ENCODE measurements at regions not wholly inside any gene's neighbourhood (a gene's known extent, or its start where the extent isn't known, plus 50 kb on each side); places are given as distances from the start of the nearest gene placed in this dataset.
"Not testable (repeated sequence)": the region's sequence is repeated elsewhere in the genome, so short reads cannot be mapped to it uniquely, and the experiment has no call there.

DNA sequence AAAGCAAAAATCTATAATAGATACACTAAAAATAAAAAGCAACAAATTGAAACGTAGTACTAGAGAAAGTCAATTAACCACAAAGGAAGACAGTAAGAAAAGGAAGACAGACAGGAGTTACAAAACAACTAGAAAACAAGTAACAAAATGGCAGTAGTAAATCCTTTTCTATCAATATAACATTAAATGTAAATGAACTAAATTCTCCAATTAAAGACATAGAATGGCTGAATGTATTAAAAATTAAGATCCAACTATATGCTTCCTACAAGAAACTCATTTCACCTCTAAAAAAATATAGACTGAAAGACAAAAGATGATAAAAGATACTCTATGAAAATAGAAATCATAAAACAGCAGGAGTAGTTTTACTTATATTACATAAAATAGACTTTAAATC is 79.1 kb downstream of the CTH start:
- no peak for FAIRE-seq

- FAIRE-seq = no peak
These were observed 84.3 kb downstream of the CTH start for GRCh38 chr1:70495370-70495769.

DNA sequence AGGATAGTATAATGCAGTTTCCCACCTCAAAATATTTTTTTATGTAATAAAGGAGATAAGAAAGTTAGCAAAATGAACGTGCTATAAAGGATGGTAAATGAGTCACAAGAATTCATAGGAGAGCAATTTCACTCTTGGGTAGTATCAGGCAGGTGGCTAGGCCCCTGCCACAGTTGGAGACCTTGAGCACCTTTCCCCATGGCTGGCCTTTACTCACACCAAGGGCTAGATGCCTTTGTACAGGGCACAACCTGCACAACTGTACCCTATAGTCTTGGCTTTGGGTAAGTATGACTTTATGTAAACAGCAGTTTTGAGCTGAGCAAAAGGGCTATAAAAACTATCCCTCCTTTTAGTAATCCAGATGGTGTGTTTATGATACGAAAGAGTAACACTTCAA is 85.1 kb downstream of the CTH start:
- FAIRE-seq = no peak

DNA sequence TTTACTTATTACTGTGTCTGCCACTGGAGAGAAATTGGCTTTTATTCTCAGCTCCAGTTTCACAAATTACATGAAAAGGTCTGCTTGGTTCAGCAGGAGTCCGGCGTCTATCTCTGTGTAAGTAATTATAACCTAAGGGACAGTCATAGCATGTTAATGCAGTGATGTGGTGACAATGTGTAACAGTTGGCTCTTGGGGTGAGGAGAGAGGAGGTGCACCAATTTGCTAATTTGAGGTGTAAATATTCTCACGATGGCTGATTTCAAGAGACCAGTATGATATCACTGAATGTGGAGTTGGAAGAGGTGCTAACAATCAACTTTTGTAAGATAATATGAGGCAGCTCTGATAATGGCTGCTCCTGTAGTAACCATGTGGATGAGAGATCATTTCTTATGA is 86.1 kb downstream of the CTH start:
- no peak for FAIRE-seq

DNA sequence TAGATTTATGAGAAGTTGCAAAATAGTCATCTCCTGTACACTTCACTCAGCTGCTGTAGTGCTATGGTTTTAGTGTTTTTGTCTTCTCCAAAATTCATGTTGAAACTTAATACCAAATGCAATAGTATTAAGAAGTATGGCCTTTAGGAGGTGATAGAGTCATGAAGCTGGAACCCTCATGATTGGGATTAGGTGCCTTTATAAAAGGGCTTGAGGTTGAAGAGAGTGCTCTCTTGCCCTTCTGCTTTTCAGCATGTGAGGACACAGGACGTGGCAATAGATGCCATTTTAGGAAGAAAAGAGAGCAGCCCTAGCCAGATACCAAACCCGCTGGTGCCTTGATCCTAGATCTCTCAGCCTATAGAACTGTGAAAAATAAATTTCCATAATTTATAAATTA is 87.6 kb downstream of the CTH start:
- no peak for FAIRE-seq

DNA sequence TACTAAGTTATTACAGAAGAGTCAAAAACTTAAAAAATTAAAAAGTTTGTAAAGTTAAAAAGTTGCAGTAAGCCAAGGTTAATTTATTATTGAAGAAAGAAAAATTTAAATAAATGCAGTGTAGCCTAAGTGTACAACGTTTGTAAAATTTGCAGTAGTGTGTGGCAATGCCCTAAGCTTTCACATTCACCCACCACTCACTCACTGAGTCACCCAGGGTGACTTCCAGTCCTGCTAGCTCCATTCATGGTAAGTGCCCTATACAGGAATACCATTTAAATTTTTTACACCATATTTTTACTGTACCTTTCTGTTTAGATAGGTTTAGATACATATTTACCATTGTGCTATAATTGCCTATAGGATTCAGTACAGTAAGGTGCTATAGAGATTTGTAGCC is 88.6 kb downstream of the CTH start:
- no peak for FAIRE-seq

DNA sequence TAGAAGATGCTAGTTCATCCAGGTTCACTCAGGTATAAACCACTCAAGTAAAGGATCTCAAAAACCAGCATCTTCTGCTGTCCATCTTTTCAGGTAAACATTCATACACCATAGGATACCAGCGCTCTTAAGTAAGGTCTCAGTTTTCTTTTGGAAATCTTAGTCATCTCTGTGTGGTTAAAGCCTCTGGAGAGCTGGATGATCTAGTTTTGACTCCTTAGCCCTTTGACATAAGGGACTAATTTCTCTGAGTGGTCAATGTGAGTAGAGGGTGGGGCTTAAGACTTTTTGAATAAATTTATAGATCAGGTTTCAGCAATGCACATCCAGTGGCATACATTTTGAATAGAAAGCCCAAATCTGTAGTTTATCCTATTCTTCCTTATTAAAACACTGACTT is 92.3 kb downstream of the CTH start:
- FAIRE-seq = no peak

DNA sequence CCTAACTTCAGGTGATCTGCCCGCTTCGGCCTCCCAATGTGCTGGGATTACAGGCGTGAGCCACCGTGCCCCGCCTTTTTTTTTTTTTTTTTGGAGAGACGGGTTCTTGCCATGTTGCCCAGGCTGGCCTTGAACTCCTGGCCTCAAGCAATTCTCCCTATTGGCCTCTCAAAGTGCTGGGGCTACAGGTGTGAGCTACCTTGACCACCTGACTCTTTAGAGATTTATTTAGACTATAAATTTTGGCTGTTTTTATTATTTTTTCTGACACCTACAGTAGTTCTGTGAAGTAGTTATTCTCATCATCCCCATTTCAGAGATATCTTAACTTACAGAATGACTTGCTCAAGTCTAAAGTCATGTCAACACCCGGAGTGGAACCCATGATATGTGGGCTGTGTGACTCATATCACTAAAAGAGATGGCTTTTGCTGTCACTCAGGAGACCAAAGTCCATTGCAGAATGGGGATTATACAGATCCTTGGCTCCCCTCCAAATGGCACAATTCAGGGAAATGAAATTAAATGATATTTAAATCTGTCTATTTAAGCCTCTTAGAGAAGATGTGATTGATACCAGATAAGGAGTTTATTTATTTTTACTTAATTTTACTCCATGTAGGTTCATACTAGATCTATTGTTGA is 93.2 kb downstream of the CTH start:
- no peak for FAIRE-seq

DNA sequence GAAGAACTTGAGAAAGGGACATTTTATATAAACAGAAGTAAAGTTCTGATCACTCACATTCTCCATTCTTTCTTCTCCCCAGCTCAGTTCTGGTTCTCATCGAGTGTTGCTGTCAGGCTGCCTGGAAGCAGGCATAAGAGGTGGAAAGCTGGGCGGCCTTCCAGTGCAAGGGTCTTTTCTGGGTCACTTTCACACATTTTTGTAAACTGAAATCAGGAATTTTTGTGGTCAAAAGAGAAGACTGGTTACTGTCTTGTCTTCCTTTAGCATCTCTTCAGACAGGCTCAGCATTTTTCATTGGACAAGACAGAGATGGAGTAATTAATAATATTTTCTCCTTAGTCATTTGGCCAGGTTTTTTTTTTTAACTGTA is 93.7 kb downstream of the CTH start:
- FAIRE-seq = peak; percentile 85

GRCh38 chr1:70507991-70508390 is 96.9 kb downstream of the CTH start:
- not testable (repeated sequence) for FAIRE-seq

GRCh38 chr1:70509996-70510876 is 99.2 kb downstream of the CTH start:
- FAIRE-seq = peak; percentile 97

- no peak for FAIRE-seq
These were observed 106.4 kb downstream of the CTH start for GRCh38 chr1:70517444-70517843.

DNA sequence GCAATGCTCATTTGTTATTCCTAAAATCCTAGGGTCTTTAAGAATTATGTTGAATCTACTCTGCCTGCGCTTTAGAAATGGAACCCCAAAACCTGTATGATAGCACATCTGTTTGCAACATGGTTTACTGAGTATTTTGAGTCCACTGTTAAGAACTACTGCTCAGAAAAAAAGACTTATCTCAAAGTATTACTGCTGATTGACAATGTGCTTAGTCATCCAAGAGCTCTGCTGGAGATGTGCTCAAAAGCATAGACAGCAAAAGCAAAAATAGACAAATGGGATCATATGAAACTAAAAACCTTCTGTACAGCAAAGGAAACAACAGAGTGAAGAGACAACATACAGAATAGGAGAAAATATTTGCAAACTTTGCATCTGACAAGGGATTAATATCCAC is 107.0 kb downstream of the CTH start:
- FAIRE-seq = no peak

DNA sequence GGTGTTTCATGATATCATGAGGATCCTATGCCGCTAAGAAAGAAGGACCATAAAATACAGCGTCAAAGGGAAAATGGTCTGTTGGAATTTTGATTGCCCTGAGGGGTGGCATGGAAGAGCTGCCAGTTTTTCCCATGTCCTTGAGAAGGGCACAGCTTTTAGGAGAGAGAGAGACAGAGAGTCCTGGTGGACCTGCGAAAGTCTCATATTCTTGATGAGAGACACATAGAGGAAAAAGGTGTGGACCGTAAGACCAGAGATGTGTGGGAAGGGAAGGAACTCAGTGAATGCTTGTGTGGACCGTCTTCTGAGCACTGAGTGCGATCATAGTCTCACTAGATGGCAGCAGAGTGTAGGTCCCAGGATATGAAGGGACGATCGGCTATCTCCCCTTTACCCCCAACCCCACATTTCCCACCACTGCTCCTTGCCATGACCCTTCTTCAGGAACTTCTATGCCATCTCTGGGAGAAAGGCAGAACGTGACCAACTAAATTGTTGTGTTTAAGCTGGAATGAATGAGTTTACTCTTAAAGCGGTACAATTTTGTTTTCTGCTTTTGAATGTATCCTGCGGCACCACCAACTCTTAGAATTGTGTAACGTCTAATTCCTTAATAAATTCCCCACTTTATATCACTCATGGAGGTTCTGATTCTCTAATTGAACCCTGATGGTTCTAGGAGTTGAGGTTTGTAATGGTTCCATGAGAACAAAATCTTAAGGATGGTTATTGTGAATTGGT is 117.7 kb downstream of the CTH start:
- no peak for FAIRE-seq

DNA sequence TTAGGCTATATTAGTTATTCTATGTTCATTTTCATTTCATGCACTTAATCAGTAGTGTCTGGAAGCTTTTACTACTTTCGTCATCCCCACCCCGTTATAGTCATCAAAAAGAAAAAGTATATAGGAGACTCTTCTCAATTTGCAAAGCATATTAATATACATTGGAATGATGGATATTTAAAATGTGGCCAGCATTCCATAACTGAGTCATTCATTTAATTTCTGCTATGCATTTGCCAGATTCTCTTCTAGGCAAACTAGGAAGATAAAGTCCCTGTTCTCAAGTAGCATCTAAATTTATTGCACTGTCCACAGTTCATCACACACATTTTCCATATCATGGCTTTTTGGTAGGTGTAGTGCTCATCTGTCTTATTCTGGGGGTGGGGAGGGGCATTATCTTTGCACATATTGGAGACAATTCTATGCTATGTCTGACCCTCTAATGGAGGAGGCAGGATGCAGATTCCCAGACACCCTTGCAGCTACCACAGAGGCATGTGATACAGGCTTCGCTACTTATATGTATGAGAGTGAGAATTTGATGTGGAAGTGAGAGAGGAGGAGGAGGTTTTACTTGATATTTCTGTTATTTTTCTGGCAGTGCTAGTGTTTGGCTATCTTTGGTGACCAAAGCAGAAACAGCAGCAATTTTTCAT is 125.8 kb downstream of the CTH start:
- no peak for FAIRE-seq

DNA sequence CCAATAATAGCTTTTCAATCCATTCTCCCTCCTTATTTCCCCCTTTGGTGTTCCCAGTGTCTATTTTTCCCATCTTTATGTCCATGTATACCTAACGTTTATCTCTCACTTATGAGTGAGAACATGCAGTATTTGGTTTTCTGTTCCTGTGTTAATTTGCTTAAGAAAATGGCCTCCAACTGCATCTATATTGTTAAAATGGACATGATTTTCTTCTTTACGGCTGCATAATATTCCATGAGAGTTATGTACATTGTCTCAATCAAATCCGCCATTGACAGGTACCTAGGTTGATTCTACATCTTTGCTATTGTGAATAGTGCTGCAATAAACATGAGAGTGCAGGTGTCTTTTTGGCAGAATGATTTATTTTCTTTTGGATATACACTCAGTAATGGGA is 126.7 kb downstream of the CTH start:
- no peak for FAIRE-seq

DNA sequence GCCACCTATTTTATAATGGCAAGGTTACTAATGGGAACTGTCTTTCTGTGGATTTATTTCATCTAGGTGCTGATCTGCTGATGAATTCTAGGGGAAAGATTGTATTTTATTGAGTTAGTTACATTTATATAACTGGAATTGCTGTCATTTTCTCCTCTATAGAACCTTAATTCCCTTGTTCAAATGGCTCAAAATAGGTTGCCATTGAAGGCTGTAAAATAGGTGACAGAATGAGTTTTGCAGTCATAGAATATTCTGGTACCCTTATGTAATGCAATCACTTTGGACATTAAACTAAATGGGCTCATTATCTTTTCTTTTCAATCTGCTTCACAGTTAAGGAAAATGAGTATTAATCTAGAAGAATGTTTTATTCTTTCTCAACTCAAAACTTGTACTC is 131.0 kb downstream of the CTH start:
- FAIRE-seq = no peak

- FAIRE-seq = no peak
These were observed 131.8 kb downstream of the CTH start for GRCh38 chr1:70542856-70543255.

GRCh38 chr1:70546726-70547125 is 135.7 kb downstream of the CTH start:
- no peak for FAIRE-seq

- FAIRE-seq = no peak
These were observed 141.8 kb downstream of the CTH start for GRCh38 chr1:70552662-70553566.

- FAIRE-seq = no peak
These were observed 142.5 kb downstream of the CTH start for GRCh38 chr1:70553567-70553956.

- no peak for FAIRE-seq
These were observed 143.3 kb downstream of the CTH start for GRCh38 chr1:70554341-70554740.

Data from endometrium (tissue), 2 donors.